ENCODE measurements at regions not wholly inside any gene's neighbourhood (a gene's known extent, or its start where the extent isn't known, plus 50 kb on each side); places are given as distances from the start of the nearest gene placed in this dataset.
"Not testable (repeated sequence)": the region's sequence is repeated elsewhere in the genome, so short reads cannot be mapped to it uniquely, and the experiment has no call there.

DNA sequence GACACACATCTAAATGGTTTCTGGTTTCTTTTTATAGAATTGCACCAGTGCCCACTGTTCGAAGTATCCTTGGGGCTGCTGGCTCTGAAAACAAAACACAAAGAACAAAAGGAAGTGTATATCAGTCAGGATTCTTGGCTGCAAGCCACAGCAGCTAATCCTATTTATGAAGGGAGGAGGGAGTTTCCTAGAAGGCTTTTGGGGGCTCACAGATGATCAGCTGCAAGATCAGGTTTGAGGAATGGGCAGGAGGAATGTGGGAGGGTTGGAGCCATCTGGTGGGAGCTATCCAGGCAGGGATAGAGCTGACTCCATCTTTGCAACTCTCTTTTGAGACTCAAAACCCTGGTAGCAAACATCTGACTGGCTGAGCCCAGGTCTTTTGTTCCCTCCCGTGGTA lies 118.3 kb upstream of the EEF2KMT start:
- peak; percentile 18 for DNase-seq (ENCODE audit: low read depth)

DNA sequence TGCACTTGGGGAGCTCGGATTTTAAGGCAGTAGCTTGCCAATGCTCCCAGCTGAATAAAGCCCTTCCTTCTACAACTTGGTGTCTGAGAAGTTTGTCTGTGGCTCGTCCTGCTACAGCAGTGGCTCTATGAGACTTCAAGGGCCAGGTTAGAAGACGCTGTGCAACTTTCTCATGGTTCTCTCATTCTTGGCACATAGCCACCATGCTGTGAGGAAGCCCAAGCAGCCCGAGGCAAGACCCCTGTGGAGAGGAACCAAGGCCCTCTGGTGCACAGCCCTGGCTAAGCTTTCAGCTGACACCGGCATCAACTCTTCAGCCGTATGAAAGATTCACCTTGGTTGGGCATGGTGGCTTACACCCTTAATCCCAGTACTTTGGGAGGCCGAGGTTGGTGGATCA lies 116.9 kb upstream of the EEF2KMT start:
- DNase-seq (ENCODE audit: low read depth), result no peak

DNA sequence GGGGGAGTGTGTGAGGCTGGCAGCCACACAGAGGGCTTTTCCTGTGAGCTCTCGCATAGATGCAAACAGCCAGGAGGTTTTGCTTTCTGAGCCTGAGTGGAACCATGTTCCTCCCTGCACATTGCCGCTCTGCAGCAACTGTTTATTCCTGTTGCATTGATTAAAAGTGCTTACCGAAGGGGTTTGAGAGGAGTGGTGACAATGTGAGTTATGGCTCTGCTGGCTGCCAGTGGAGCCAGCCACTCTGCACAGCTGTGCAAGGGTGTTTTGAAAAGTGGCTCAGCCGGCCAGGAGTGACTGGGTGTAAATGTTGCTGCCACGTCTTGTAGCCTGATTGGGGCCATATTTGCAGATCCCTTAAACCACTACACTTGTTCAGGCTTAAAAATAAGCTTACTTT lies 114.9 kb upstream of the EEF2KMT start:
- not testable (repeated sequence) for DNase-seq (ENCODE audit: low read depth)

DNA sequence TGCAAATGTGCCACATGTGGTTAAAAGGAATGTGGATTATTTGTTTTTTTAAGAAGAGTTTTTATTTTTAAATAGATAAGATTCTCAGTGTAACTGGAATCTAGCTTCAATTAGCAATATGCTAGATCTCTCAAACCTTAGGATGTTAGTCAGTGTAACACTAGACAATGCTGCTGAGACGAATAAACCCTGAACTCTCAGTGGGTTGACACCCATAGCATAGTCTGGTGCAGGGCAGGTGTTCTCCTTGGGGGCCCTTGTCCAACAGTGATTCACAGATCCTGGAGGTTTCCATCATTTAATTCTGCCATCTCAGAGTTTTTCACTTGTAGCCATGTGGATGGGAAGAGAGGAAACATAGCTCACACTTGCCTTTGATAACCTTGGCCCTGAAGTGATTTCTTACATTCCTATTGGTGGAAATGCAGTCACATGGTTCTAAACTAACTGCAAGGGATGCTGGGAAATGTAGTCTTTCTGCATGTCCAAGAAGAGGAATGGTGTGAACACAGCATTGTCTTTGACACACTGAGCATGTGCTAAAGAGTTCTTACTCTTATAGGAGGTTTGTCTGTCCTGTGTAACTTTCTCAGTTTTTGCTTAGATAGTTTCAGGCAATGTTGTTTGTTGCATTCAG lies 110.4 kb upstream of the EEF2KMT start:
- peak; percentile 28 for DNase-seq (ENCODE audit: low read depth)

DNA sequence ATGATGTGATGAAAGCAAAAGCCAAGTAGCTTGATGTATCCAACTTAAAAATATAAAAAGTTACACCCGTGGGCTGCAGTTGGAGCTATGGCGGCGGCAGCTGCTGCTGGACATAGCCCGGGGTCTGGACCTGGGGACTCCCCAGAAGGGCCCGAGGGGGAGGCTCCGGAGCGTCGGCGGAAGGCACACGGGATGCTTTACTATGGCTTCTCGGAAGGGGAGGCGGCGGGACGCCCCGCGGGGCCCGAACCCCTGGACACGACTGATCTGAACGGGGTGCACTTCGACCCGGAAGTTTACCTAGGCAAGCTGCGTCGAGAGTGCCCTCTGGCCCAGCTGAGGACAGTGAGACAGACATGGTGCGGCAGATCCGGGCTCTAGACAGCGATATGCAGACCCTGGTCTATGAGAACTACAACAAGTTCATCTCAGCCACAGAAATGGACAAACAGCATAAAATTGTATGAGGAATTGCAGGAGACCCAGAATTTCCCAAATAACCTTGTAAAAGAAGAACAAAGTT lies 109.5 kb upstream of the EEF2KMT start:
- no peak for DNase-seq (ENCODE audit: low read depth)

DNA sequence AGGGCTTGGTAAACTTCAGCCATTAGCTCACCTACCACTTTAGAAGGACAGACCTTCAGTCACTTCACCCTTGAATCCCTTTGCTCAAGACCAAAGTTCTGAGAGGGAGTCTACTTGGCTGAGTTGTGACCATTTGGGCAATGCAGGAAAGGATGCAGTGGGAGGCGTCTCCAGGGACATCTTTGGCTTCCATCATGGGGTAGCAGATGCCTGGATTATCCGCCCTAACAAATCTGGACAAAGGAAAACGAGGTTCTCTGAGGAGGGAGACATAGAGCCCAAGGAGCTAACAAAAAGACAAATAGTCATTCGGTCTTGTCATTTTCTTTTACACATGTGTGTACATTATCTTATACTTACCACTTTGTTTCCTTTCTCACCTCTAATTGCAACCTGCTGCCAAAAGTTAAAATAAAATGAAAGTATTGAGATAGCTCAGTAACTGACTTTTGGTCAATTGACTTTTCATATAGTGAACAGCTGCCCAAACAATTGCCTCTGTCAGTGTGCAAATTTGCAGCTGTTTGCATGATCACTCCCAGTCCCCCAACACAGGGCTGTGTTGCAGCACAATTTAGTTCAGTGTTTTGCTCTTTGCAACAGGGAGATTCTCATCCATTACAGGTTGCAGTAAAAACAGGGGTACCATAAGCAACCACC lies 108.9 kb upstream of the EEF2KMT start:
- DNase-seq (ENCODE audit: low read depth), result no peak

DNA sequence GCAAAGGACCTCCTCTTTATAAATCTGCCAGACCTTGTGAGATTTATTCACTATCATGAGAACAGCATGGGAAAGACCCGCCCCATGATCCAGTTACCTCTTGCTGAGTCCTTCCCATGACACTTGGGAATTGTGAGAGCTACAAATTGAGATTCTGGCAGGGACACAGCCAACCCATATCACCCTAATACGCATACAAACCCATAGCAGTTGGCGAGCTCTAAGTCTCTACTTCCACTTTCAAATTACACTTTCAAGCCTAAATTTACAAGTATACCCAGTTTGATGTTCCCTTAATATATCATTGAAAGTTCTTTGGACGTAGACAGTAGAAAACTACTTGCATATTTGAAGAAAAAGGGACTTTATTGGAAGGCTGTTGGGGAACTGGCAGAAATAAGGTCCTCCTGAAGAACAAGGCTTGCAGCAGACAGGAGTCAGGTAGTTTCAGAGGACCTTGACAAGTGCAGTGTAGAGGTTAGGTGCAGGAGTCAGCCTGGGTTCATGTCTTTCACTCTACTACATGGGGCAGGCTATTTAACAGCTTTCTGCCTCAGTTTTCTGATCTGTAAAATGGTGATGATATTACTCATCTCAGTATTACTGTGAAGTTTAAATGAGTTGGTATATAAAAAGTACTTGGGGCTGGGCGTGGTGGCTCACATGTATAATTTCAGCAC lies 107.9 kb upstream of the EEF2KMT start:
- no peak for DNase-seq (ENCODE audit: low read depth)

DNA sequence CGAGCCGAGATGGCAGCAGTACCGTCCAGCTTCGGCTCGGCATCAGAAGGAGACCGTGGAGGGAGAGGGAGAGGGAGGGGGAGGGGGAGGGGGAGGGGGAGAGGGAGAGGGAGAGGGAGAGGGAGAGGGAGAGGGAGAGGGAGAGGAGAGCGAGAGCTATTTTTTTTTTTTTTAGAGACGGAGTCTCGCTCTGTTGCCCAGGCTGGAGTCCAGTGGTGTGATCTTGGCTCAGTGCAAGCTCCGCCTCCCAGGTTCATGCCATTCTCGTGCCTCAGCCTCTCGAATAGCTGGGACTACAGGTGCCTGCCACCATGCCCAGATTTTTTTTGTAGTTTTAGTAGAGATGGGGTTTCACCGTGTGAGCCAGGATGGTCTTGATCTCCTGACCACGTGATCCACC lies 106.1 kb upstream of the EEF2KMT start:
- DNase-seq (ENCODE audit: low read depth), result not testable (repeated sequence)

DNA sequence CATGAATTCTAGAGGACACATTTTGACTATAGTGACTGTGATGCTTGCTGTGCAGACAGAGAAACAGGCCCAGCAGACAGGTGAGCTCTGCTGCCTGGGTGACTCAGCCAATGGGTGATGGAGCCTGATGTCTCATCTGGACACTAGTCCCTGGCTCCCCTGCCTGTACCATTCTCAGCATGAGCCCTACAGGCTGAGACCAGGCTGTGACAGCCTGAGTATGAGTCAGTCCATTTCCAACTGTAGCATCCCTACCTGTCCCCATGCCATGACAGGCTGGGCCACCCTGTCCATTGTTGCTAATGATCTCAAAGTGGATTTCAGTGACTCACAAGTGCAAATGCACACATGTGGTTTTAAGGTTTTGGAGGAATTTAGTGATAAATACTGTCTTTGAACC lies 102.5 kb upstream of the EEF2KMT start:
- no peak for DNase-seq (ENCODE audit: low read depth)

DNA sequence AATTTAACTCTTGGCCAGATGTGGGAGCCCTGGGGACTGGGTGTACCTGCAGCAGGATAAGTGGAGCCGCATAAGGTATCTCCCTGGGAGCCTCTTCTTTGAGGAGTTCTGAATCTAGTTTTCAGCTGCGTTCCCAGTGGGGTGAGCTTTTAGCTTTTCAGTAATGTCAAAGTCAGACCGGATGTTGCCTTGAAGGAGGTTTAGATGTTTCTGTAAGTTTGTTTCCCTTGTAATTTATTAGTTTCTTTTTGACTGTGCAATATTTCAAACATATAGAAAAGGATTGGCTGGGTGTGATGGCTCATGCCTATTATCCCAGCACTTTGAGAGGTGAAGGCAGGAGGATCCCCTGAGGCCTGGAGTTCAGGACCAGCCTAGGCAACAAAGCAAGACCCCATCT lies 98.6 kb upstream of the EEF2KMT start:
- no peak for DNase-seq (ENCODE audit: low read depth)

DNA sequence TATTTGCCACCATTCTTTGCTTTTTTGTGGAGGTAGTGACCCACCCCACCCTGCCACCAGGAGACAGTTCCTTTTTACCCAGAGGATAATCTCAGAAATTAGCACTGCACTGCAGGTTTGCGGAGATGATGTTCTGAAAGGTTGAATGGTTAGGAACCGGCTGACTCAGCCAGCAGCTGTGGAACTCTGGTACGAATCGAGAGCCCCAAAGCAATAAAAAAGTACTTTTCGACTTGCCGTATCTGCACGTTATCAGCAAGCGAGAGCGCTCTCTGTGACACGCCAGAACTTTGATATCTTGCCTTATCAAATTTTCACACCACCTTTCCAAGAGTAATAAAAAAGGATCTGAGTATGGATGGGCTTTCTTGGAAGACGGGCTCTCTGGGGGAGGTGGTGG lies 96.3 kb upstream of the EEF2KMT start:
- no peak for DNase-seq (ENCODE audit: low read depth)

DNA sequence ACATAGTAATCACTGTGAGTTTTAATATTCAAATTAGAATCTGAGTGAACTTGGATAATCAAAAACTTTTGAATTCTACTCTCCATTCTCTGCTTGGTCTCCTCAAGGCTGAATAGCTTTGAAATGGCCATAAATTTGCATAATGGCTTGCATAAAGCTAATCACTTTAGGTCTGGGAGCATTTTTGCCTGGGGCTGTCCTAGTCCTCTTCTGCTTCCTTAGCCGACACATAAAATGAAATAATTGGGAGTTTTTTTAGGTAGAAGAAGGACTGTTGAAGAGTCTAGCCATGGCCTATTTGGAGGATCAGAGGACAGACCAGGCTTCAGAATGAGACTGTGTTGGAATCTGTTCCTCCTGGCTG lies 91.4 kb upstream of the EEF2KMT start:
- no peak for DNase-seq (ENCODE audit: low read depth)

DNA sequence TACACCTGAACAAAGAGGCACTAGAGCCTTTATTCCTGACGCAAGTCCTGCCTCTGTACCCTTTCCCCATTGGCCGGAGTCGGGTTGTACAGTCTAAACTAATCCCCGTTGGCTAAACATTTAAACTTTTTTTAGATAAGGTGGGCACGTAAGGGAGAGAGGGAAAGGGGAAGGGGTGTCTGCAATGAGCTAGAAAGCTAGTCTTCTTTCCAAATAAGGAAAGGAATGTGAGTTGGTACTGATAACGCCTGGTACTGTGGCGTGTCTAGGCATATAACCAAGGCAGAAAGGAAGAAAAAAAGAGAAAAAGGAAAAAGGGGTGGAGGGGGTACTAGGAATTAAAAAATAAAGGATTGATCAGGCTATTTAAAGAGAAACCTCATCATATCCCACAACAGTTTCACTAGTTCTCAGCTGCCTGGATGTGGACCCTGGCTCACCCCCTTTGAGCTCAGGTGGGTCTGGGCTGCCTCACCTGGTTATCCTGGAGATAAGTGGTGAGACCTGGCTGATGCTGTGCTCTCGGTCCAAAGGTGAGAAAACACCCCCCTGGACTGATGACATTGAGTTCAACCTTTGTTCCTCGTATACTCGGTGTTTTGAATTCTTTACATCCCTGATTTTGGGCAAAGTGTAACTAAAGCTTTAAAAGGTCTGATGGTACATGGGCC lies 90.9 kb upstream of the EEF2KMT start:
- DNase-seq (ENCODE audit: low read depth), result no peak

DNA sequence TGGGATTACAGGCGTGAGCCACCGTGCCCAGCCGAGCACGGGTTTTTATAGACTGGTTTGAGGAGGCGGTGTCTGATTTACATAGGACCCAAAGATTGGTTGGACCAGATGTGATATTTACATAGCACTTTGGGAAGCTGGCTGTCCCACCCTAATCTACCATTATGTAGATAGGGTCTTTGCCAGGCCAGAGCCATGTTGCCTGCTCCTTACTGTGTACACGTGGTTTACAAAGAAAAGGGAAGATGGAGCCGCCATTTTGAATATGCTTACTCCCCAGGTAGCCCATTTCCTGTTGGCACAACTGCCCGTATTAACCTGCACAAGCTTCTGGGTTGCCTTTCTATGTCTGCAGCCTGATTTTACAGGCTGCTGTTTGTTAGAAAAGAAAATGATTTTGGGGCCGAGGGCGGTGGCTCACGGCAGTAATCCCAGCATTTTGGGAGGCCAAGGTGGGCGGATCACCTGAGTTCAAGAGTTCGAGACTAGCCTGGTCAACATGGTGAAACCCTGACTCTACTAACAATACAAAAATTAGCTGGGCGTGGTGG lies 89.9 kb upstream of the EEF2KMT start:
- peak; percentile 6 for DNase-seq (ENCODE audit: low read depth)

DNA sequence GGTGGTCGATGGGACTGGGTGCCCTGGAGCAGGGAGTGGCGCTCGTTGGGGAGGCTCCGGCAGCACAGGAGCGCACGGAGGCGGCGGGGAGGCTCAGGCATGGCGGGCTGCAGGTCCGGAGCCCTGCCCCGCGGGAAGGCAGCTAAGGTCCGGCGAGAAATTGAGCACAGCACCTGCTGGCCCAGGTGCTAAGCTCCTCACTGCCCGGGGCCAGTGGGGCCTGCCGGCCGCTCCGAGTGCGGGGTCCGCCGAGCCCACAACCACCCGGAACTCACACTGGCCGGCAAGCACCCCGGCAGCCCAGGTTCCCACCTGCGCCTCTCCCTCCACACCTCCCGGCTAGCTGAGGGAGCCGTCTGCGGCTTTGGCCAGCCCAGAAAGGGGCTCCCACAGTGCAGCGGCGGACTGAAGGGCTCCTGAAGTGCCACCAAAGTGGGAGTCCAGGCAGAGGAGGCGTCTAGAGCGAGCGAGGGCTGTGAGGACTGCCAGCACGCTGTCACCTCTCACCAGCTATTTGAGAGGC lies 88.8 kb upstream of the EEF2KMT start:
- no peak for DNase-seq (ENCODE audit: low read depth)

DNA sequence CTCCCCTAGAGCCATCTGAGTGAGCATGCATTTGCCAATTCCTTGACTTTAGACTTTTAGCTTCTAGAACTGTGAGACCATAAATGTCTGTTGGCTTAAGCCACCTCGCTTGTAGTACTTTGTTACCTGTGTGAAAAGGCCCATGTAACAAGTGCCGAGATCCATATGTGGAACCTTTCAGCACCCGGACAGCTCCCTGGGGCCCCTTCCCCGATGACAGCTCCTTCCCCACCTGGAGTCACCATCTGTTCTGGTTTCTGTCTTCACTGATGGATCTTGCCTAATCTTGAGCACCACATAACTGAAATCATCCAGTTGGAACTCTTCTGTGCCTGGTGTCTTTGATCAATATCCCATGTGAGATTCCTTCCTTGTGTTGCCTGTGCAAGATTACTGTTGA lies 78.9 kb upstream of the EEF2KMT start:
- DNase-seq (ENCODE audit: low read depth), result no peak

DNA sequence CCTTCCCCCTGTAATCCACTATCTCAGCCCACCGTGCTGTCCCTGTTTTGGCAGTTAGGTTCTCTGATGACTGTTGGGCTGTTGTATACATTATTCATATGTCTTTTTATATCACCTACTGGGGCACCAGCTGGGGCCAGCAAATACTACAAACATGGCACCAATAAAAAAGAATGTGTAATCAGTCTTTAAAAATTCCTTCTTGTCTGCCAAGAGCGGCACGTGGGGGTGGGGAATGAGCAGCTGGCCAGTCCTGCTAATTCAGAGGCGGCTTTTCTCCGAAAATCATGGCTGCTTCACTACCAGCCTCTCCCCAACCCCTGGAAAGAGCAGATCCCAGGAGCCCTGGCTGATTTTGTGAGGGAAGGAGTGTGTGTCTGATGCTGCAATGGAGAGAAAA lies 77.7 kb upstream of the EEF2KMT start:
- DNase-seq (ENCODE audit: low read depth), result no peak

DNA sequence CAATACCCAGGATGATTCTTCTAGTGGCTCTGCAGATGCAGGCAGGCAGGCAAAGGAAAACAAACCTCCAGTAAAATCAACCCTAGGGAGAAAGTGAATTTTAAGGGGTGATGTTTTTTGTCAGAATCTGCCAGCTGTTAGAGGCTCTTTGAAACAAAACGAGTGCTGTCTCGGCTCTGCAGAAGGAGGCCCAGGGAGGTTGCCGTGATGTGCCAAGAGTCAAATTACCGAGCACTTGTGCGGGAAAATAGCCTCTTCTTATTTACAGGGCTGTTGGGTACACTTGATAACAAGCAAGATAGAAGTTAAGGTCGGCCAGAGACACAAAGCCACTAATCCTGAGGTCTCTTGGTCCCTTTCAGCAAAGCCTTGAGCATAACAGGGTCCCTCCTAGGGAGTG lies 68.9 kb upstream of the EEF2KMT start:
- DNase-seq (ENCODE audit: low read depth), result no peak

DNA sequence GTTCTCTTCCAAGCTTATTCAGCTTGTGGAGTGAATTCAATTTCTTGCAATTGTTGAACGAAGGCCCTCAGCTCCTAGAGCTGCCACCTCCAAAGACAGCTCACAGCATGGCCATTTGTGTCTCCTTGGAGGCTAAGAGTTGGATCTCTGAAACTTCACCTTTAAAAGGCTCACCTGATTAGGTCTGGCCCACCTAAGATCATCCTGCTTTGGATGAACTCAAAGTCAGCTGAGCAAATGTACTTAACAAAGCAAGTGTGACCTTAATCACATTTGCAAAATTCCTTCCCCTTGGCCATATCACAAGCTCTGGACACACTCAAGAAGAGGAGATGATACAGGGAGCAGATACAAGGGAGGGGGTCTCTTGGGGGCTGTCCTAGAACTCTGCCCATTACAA lies 67.8 kb upstream of the EEF2KMT start:
- not testable (repeated sequence) for DNase-seq (ENCODE audit: low read depth)

DNA sequence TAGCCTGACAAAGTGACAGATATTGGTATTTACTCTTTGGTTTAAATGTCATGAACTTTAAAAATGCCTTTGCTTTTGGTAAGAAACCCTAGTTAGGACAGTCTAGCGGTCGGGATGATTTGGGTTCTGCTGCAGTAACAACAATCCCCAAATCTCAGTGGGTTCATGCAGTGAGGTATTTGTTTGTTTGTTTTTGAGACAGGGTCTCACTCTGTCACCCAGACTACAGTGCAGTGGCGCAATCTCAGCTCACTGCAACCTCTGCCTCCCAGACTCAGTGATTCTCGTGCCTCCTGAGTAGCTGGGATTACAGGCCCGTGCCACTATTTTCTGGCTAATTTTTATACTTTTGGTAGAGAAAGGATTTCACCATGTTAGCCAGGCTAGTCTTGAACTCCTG lies 65.2 kb upstream of the EEF2KMT start:
- not testable (repeated sequence) for DNase-seq (ENCODE audit: low read depth)

DNA sequence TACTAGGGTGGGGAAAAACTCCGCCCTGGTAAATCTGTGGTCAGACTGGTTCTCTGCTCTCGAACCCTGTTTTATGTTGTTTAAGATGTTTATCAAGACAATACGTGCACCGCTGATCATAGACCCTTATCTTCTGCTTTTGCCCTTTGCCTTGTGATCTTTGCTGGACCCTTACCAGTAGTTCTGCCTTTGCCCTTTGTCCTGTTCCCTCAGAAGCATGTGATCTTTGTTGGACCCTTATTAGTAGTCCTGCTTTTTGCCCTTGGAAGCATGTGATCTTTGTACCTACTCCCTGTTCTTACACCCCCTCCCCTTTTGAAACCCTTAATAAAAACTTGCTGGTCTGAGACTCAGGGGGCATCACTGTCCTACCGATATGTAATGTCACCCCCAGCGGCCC lies 64.3 kb upstream of the EEF2KMT start:
- not testable (repeated sequence) for DNase-seq (ENCODE audit: low read depth)

DNA sequence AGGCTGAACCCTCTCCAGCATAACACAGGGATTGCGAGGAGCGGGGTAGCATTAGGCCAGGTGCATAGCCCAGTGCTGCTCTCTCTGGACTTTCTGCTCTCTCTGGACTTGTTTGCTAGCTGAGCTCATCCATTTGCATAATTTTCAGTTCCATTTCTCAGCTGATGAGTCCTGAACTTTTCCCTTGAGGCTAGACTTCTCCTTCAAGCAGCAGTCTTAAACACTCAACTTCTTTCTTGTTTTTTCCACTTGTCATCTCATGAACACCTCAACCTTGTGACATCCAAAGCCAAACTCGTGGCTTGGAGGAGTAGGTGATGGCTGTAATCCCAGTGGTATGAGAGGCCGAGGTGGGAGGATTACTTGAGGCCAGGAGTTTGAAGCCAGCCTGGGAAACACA lies 62.4 kb upstream of the EEF2KMT start:
- DNase-seq (ENCODE audit: low read depth), result not testable (repeated sequence)

Data from Daoy (cell line).